SK-N-SH (cell line): ENCODE measurements at regions not wholly inside any gene's neighbourhood (a gene's known extent, or its start where the extent isn't known, plus 50 kb on each side); places are given as distances from the start of the nearest gene placed in this dataset.

Experiments used
- CTCF ChIA-PET: fragments of 300-600, 350-600 bp; formaldehyde crosslinking; extraction: SDS; loops from one replicate; lab custom pipeline; 2021; lab: Yijun Ruan, JAX
- POLR2A ChIA-PET: fragments of 350-600 bp; sonication (Branson Sonifier 250); formaldehyde crosslinking; extraction: SDS; loops from one replicate; lab custom pipeline; 2020; ENCODE audit warnings: antibody characterized with exemption, inconsistent platforms; lab: Yijun Ruan, JAX
- DNase-seq: peaks from one replicate; pipeline ENCODE4 v3.0.0; 2012
- H2AFZ ChIP-seq: fragments of 200-600 bp; sonication (generic); 2 replicates; pipeline ENCODE4 v1.8.1; 2016; ENCODE audit warnings: antibody characterized with exemption, mild to moderate bottlenecking, low read depth
- H3F3A ChIP-seq: fragments of 200-600 bp; sonication (generic); replicated peaks from 2 replicates; pipeline ENCODE3; 2016; ENCODE audit warnings: antibody characterized with exemption, mild to moderate bottlenecking; ENCODE audit not compliant: insufficient read depth
- H3K27ac ChIP-seq, 2 experiments: fragments of 200-500 bp in 1 of 2; fragments of 200-600 bp in 1 of 2; sonication (Bioruptor generic) in 1 of 2; sonication (generic), shearing (Covaris generic) in 1 of 2; 2 replicates each; pipeline versions ENCODE4 v1.5.1 to v1.6.1; 2014 to 2016; ENCODE audit warnings: low read depth in 2 of 2, inconsistent platforms in 1 of 2, low read length in 1 of 2, mild to moderate bottlenecking in 1 of 2, mixed read lengths in 1 of 2
- H3K27me3 ChIP-seq: fragments of 200-600 bp; sonication (generic), shearing (Covaris generic); 2 replicates; pipeline ENCODE4 v1.6.1; 2016; ENCODE audit warnings: mixed run types; ENCODE audit not compliant: insufficient read depth
- H3K36me3 ChIP-seq, 2 experiments: fragments of 200-500 bp in 1 of 2; fragments of 200-600 bp in 1 of 2; sonication (Bioruptor generic) in 1 of 2; sonication (generic) in 1 of 2; replicated peaks in 1 of 2; 2 replicates each; pipeline versions ENCODE3 to v1.5.1; 2014 to 2016; ENCODE audit warnings: low read length in 1 of 2, mild to moderate bottlenecking in 1 of 2; ENCODE audit not compliant: insufficient read depth in 2 of 2, control insufficient read depth in 1 of 2
- H3K4me1 ChIP-seq, 2 experiments: fragments of 200-500 bp in 1 of 2; fragments of 200-600 bp in 1 of 2; sonication (Bioruptor generic) in 1 of 2; sonication (generic), shearing (Covaris generic) in 1 of 2; 2 replicates each; pipeline versions ENCODE4 v1.5.1 to v1.6.1; 2014 to 2016; ENCODE audit warnings: low read depth in 1 of 2, low read length in 1 of 2, mixed run types in 1 of 2; ENCODE audit not compliant: insufficient read depth in 2 of 2, control insufficient read depth in 1 of 2
- H3K4me2 ChIP-seq: fragments of 200-600 bp; sonication (generic), shearing (Covaris generic); 2 replicates; pipeline ENCODE4 v1.6.1; 2017; ENCODE audit warnings: mixed run types
- H3K4me3 ChIP-seq, 2 experiments: fragments of 200-500 bp in 1 of 2; fragments of 200-600 bp in 1 of 2; sonication (Bioruptor generic) in 1 of 2; sonication (generic), shearing (Covaris generic) in 1 of 2; 2 replicates each; pipeline versions ENCODE4 v1.5.1 to v1.8.1; 2014 to 2016; ENCODE audit warnings: low read depth in 2 of 2, inconsistent platforms in 1 of 2, low read length in 1 of 2, mild to moderate bottlenecking in 1 of 2, mixed read lengths in 1 of 2, moderate library complexity in 1 of 2
- H3K79me2 ChIP-seq: fragments of 200-600 bp; sonication (generic); 2 replicates; pipeline ENCODE4 v1.8.1; 2017; ENCODE audit warnings: mild to moderate bottlenecking; ENCODE audit not compliant: insufficient read depth
- H3K9ac ChIP-seq: fragments of 200-600 bp; sonication (generic); 2 replicates; pipeline ENCODE4 v1.6.1; 2017; ENCODE audit warnings: mixed run types
- H3K9me2 ChIP-seq: fragments of 200-600 bp; sonication (generic); 2 replicates; pipeline ENCODE4 v1.6.1; 2017; ENCODE audit warnings: mixed run types
- H3K9me3 ChIP-seq: fragments of 200-600 bp; sonication (generic); 2 replicates; pipeline ENCODE4 v1.6.1; 2017; ENCODE audit warnings: mixed run types, mild to moderate bottlenecking, moderate library complexity
- H4K20me1 ChIP-seq: fragments of 200-600 bp; sonication (generic); 2 replicates; pipeline ENCODE4 v1.6.1; 2017; ENCODE audit warnings: mild to moderate bottlenecking, mixed run types; ENCODE audit not compliant: insufficient read depth
- CHD2 ChIP-seq: fragments of 150-350 bp; IDR thresholded peaks from 2 replicates; pipeline ENCODE4 v1.6.1; 2018; ENCODE audit warnings: low read length; ENCODE audit not compliant: partially characterized antibody
- ELF1 ChIP-seq: IDR thresholded peaks from 2 replicates; pipeline ENCODE4 v1.4.0; 2012
- EP300 ChIP-seq, 2 experiments: IDR thresholded peaks; 2 replicates each; pipeline versions ENCODE4 v1.4.0 to v1.6.1; 2012; ENCODE audit warnings: borderline replicate concordance in 1 of 2, low read depth in 1 of 2, low read length in 1 of 2
- FOSL2 ChIP-seq: IDR thresholded peaks from 2 replicates; pipeline ENCODE4 v1.4.0; 2012; ENCODE audit warnings: low read depth, mild to moderate bottlenecking, moderate library complexity, borderline replicate concordance
- FOXJ3 ChIP-seq: sonication (generic); formaldehyde crosslinking; IDR thresholded peaks from 2 replicates; pipeline ENCODE4 v1.5.1; 2020; ENCODE audit warnings: mild to moderate bottlenecking, missing genetic modification reagents
- FOXM1 ChIP-seq: IDR thresholded peaks from 2 replicates; pipeline ENCODE4 v1.4.0; 2012; ENCODE audit warnings: low read depth, mild to moderate bottlenecking
- JUND ChIP-seq: IDR thresholded peaks from 2 replicates; pipeline ENCODE4 v1.4.0; 2012
- MEF2A ChIP-seq: IDR thresholded peaks from 2 replicates; pipeline ENCODE4 v1.4.0; 2012; ENCODE audit warnings: low read depth, borderline replicate concordance
- MXI1 ChIP-seq: IDR thresholded peaks from 2 replicates; pipeline ENCODE4 v1.6.1; 2012; ENCODE audit warnings: mild to moderate bottlenecking, low read depth, low read length, improper control_type of control experiment
- RFX5 ChIP-seq: IDR thresholded peaks from 2 replicates; pipeline ENCODE4 v1.6.1; 2012; ENCODE audit warnings: mild to moderate bottlenecking, improper control_type of control experiment, low read length
- RXRA ChIP-seq: IDR thresholded peaks from 2 replicates; pipeline ENCODE4 v1.4.0; 2012; ENCODE audit warnings: low read depth, mild to moderate bottlenecking, borderline replicate concordance
- SIN3A ChIP-seq: IDR thresholded peaks from 2 replicates; pipeline ENCODE4 v1.6.1; 2012; ENCODE audit warnings: low read depth, mild to moderate bottlenecking, low read length, moderate library complexity, borderline replicate concordance
- TEAD4 ChIP-seq: IDR thresholded peaks from 2 replicates; pipeline ENCODE4 v1.4.0; 2012; ENCODE audit warnings: mild to moderate bottlenecking, borderline replicate concordance; ENCODE audit not compliant: insufficient read depth
- WGBS: methylation state at CpG from one replicate; pipeline ENCODE4 v1.1.6; 2017; ENCODE audit warnings: low lambda C conversion rate; 5-methylcytosine and 5-hydroxymethylcytosine counted together
- TF ChIP-seq, protein P1 (sequence below): IDR thresholded peaks from 2 replicates; pipeline ENCODE4 v1.6.1; 2012; ENCODE audit warnings: mild to moderate bottlenecking, low read depth, low read length, moderate library complexity
- TF ChIP-seq, protein P2 (sequence below): fragments of 150-350 bp; IDR thresholded peaks from 2 replicates; pipeline ENCODE4 v1.6.1; 2016; ENCODE audit warnings: mild to moderate bottlenecking, low read depth, low read length
- TF ChIP-seq, protein P3 (sequence below): IDR thresholded peaks from 2 replicates; pipeline ENCODE4 v1.4.0; 2012; ENCODE audit warnings: low read depth, borderline replicate concordance
- TF ChIP-seq, protein P4 (sequence below): IDR thresholded peaks from 2 replicates; pipeline ENCODE4 v1.4.0; 2012; ENCODE audit warnings: low read depth
- TF ChIP-seq, protein P5 (sequence below): fragments of 200-600 bp; sonication (generic); IDR thresholded peaks from 2 replicates; pipeline ENCODE4 v1.6.1; 2017; ENCODE audit warnings: antibody characterized with exemption, mild to moderate bottlenecking, moderate library complexity
- TF ChIP-seq, protein P6 (sequence below): fragments of 150-350 bp; IDR thresholded peaks from 2 replicates; pipeline ENCODE4 v1.6.1; 2017; ENCODE audit warnings: antibody characterized with exemption, low read length, low read depth, borderline replicate concordance
- TF ChIP-seq, protein P7 (sequence below): IDR thresholded peaks from 2 replicates; pipeline ENCODE4 v1.4.0; 2012; ENCODE audit warnings: low read depth, borderline replicate concordance

DNA sequence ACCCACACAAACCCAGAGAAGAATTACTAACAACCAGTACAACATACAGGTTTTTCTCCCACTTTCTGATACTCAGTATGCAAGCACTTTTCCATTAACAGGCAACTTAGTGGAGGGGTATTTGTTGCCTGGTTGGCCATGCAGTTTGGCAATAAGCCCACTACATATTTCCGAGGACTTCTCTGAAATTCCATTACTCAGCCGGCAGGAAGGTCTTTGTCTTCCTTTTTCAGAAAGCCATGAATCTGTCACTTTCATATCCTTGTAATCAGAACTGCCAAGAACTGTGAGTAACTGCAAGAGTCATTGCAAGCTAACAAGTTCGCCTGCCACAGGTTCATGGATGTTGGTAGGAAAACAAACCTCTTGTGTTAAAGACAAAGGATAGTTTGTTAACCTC lies 422.3 kb upstream of the ROBO1 start (continued):
- TF ChIP-seq MEF2A (peak; percentile 49; the same call in 1 of the 2 replicates), SIN3A (peak; percentile 31; the same call in 1 of the 2 replicates), EP300 (IDR thresholded peaks at IDR 0.05; ENCODE audit: borderline replicate concordance in 1 of 2, low read depth in 1 of 2, low read length in 1 of 2) (peak in 1 of 2 experiments; percentile 90; a peak in 2 of 4 replicates), FOSL2 (peak; percentile 66), TEAD4 (peak; percentile 69; the same call in 1 of the 2 replicates), FOXM1 (peak; percentile 43; the same call in 1 of the 2 replicates), JUND (peak; percentile 91), RXRA (peak; percentile 46; the same call in 1 of the 2 replicates), RFX5 (no peak), MXI1 (no peak)
- TF ChIP-seq, protein P1, sequence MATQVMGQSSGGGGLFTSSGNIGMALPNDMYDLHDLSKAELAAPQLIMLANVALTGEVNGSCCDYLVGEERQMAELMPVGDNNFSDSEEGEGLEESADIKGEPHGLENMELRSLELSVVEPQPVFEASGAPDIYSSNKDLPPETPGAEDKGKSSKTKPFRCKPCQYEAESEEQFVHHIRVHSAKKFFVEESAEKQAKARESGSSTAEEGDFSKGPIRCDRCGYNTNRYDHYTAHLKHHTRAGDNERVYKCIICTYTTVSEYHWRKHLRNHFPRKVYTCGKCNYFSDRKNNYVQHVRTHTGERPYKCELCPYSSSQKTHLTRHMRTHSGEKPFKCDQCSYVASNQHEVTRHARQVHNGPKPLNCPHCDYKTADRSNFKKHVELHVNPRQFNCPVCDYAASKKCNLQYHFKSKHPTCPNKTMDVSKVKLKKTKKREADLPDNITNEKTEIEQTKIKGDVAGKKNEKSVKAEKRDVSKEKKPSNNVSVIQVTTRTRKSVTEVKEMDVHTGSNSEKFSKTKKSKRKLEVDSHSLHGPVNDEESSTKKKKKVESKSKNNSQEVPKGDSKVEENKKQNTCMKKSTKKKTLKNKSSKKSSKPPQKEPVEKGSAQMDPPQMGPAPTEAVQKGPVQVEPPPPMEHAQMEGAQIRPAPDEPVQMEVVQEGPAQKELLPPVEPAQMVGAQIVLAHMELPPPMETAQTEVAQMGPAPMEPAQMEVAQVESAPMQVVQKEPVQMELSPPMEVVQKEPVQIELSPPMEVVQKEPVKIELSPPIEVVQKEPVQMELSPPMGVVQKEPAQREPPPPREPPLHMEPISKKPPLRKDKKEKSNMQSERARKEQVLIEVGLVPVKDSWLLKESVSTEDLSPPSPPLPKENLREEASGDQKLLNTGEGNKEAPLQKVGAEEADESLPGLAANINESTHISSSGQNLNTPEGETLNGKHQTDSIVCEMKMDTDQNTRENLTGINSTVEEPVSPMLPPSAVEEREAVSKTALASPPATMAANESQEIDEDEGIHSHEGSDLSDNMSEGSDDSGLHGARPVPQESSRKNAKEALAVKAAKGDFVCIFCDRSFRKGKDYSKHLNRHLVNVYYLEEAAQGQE, result 0 out of 2 replicates have a peak, but pooled peaks have one; percentile 9
- TF ChIP-seq, protein P2, sequence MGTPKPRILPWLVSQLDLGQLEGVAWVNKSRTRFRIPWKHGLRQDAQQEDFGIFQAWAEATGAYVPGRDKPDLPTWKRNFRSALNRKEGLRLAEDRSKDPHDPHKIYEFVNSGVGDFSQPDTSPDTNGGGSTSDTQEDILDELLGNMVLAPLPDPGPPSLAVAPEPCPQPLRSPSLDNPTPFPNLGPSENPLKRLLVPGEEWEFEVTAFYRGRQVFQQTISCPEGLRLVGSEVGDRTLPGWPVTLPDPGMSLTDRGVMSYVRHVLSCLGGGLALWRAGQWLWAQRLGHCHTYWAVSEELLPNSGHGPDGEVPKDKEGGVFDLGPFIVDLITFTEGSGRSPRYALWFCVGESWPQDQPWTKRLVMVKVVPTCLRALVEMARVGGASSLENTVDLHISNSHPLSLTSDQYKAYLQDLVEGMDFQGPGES, result no peak
- TF ChIP-seq, protein P3, sequence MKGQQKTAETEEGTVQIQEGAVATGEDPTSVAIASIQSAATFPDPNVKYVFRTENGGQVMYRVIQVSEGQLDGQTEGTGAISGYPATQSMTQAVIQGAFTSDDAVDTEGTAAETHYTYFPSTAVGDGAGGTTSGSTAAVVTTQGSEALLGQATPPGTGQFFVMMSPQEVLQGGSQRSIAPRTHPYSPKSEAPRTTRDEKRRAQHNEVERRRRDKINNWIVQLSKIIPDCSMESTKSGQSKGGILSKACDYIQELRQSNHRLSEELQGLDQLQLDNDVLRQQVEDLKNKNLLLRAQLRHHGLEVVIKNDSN, result no peak
- TF ChIP-seq, protein P4, sequence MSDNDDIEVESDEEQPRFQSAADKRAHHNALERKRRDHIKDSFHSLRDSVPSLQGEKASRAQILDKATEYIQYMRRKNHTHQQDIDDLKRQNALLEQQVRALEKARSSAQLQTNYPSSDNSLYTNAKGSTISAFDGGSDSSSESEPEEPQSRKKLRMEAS, result peak; percentile 54

DNA sequence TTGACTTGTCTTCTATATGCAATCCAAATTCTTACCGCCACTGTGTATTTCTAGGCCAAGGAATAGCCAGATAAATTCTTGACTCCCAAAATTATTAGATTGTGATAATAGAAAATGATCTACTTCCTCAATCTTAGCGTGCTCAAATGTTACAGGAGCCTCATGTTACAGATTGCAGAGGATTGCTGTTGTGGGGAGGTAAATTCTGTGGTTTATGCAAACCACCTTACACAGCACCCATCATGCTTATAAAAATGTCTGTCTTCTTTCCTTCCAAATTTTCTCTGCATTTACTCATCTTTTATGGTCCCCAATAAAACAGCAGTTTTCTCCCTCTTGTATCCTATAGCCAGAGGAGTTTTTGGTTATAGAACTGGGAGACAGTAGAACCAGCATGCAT lies 420.2 kb upstream of the ROBO1 start:
- no peaks in the 10 kb centered on the region for H3K27me3 ChIP-seq
- no peak overlapping the region for H3K27ac ChIP-seq
- no peaks in the 10 kb centered on the region for H4K20me1 ChIP-seq
- no peaks in the 10 kb centered on the region for H3K36me3 ChIP-seq
- peaks cover 0 to 16% of the 10 kb centered on the region in 2 experiments; a peak in 2 of 4 replicates for H3K4me1 ChIP-seq
- H3F3A ChIP-seq, result peaks cover 4% of the 10 kb centered on the region
- H3K9me3 ChIP-seq, result no peaks in the 10 kb centered on the region
- H3K9ac ChIP-seq, result no peak overlapping the region
- no peaks in the 10 kb centered on the region for H3K9me2 ChIP-seq
- DNase-seq, result no peak
- 79% methylated on average over 2 of the region's 2 CpGs for WGBS
- ChIA-PET POLR2A (no interaction called here), CTCF (interaction anchor here (1.3 kb wide), 1 partner anchor 18 kb away, joined by 3 read pairs; no protein-coding TSS in a partner anchor)
- H3K4me3 ChIP-seq, result no peak overlapping the region
- H3K79me2 ChIP-seq, result no peaks in the 10 kb centered on the region
- no peak overlapping the region for H2AFZ ChIP-seq
- no peak overlapping the region for H3K4me2 ChIP-seq
- TF ChIP-seq, protein P5, sequence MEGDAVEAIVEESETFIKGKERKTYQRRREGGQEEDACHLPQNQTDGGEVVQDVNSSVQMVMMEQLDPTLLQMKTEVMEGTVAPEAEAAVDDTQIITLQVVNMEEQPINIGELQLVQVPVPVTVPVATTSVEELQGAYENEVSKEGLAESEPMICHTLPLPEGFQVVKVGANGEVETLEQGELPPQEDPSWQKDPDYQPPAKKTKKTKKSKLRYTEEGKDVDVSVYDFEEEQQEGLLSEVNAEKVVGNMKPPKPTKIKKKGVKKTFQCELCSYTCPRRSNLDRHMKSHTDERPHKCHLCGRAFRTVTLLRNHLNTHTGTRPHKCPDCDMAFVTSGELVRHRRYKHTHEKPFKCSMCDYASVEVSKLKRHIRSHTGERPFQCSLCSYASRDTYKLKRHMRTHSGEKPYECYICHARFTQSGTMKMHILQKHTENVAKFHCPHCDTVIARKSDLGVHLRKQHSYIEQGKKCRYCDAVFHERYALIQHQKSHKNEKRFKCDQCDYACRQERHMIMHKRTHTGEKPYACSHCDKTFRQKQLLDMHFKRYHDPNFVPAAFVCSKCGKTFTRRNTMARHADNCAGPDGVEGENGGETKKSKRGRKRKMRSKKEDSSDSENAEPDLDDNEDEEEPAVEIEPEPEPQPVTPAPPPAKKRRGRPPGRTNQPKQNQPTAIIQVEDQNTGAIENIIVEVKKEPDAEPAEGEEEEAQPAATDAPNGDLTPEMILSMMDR, result no peak
- TF ChIP-seq RFX5, result no peak
- TF ChIP-seq FOXJ3 (CRISPR knock-in tag), result no peak
- no peak for TF ChIP-seq FOXM1
- no peak for TF ChIP-seq ELF1
- no peak for TF ChIP-seq CHD2
- TF ChIP-seq, protein P6, sequence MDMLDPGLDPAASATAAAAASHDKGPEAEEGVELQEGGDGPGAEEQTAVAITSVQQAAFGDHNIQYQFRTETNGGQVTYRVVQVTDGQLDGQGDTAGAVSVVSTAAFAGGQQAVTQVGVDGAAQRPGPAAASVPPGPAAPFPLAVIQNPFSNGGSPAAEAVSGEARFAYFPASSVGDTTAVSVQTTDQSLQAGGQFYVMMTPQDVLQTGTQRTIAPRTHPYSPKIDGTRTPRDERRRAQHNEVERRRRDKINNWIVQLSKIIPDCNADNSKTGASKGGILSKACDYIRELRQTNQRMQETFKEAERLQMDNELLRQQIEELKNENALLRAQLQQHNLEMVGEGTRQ, result no peak
- TF ChIP-seq, protein P7, sequence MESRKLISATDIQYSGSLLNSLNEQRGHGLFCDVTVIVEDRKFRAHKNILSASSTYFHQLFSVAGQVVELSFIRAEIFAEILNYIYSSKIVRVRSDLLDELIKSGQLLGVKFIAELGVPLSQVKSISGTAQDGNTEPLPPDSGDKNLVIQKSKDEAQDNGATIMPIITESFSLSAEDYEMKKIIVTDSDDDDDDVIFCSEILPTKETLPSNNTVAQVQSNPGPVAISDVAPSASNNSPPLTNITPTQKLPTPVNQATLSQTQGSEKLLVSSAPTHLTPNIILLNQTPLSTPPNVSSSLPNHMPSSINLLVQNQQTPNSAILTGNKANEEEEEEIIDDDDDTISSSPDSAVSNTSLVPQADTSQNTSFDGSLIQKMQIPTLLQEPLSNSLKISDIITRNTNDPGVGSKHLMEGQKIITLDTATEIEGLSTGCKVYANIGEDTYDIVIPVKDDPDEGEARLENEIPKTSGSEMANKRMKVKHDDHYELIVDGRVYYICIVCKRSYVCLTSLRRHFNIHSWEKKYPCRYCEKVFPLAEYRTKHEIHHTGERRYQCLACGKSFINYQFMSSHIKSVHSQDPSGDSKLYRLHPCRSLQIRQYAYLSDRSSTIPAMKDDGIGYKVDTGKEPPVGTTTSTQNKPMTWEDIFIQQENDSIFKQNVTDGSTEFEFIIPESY, result no peak
- TF ChIP-seq MXI1, result no peak
